ENCODE measurements at regions not wholly inside any gene's neighbourhood (a gene's known extent, or its start where the extent isn't known, plus 50 kb on each side); places are given as distances from the start of the nearest gene placed in this dataset.
A peak's percentile ranks its signal among the peaks of the same experiment; 100 is the strongest.

GRCh38 chr1:5492846-5493245 is 499.4 kb downstream of the NPHP4 start:
- H4K20me1 ChIP-seq (ENCODE audit: insufficient read depth, low read depth, low read length) = no peaks in the 10 kb centered on the region
- H3K36me3 ChIP-seq (ENCODE audit: insufficient read depth, low read length) = no peaks in the 10 kb centered on the region
- no peak overlapping the region for H3K27ac ChIP-seq (ENCODE audit: low read length)
- no peaks in the 10 kb centered on the region for H3K79me2 ChIP-seq (ENCODE audit: low read length)
- H3K4me2 ChIP-seq (ENCODE audit: low read depth, low read length, poor library complexity, severe bottlenecking) = no peak overlapping the region
- no peak overlapping the region for H2AFZ ChIP-seq (ENCODE audit: low read length)
- no peak overlapping the region for H3K9ac ChIP-seq (ENCODE audit: low read length)
- no peaks in the 10 kb centered on the region for H3K9me3 ChIP-seq (ENCODE audit: low read length)
- no peaks in the 10 kb centered on the region for H3K4me1 ChIP-seq (ENCODE audit: low read length)
- DNase-seq = no peak
- no peaks in the 10 kb centered on the region for H3K9me2 ChIP-seq (replicated peaks; ENCODE audit: insufficient read depth, low read length)
- H3K27me3 ChIP-seq (ENCODE audit: low read length) = no peaks in the 10 kb centered on the region
- H3K4me3 ChIP-seq (ENCODE audit: low read length) = no peak overlapping the region

GRCh38 chr1:5491207-5491904 is 500.9 kb downstream of the NPHP4 start:
- Histone ChIP-seq H3K4me1 (ENCODE audit: low read length) (no peaks in the 10 kb centered on the region), H3K36me3 (ENCODE audit: insufficient read depth, low read length) (no peaks in the 10 kb centered on the region), H3K27ac (ENCODE audit: low read length) (no peak overlapping the region), H3K27me3 (ENCODE audit: low read length) (no peaks in the 10 kb centered on the region), H3K4me2 (ENCODE audit: low read depth, low read length, poor library complexity, severe bottlenecking) (no peak overlapping the region), H3K79me2 (ENCODE audit: low read length) (no peaks in the 10 kb centered on the region), H2AFZ (ENCODE audit: low read length) (no peak overlapping the region), H4K20me1 (ENCODE audit: insufficient read depth, low read depth, low read length) (no peaks in the 10 kb centered on the region), H3K4me3 (ENCODE audit: low read length) (no peak overlapping the region), H3K9me2 (replicated peaks; ENCODE audit: insufficient read depth, low read length) (no peaks in the 10 kb centered on the region), H3K9me3 (ENCODE audit: low read length) (no peaks in the 10 kb centered on the region), H3K9ac (ENCODE audit: low read length) (no peak overlapping the region)
- DNase-seq = no peak

GRCh38 chr1:5490635-5491034 is 501.6 kb downstream of the NPHP4 start:
- no peak overlapping the region for H3K9ac ChIP-seq (ENCODE audit: low read length)
- no peak overlapping the region for H3K4me3 ChIP-seq (ENCODE audit: low read length)
- H3K79me2 ChIP-seq (ENCODE audit: low read length) = no peaks in the 10 kb centered on the region
- no peaks in the 10 kb centered on the region for H3K27me3 ChIP-seq (ENCODE audit: low read length)
- no peaks in the 10 kb centered on the region for H4K20me1 ChIP-seq (ENCODE audit: insufficient read depth, low read depth, low read length)
- H3K27ac ChIP-seq (ENCODE audit: low read length) = no peak overlapping the region
- H2AFZ ChIP-seq (ENCODE audit: low read length) = no peak overlapping the region
- H3K9me3 ChIP-seq (ENCODE audit: low read length) = no peaks in the 10 kb centered on the region
- H3K36me3 ChIP-seq (ENCODE audit: insufficient read depth, low read length) = no peaks in the 10 kb centered on the region
- no peak overlapping the region for H3K4me2 ChIP-seq (ENCODE audit: low read depth, low read length, poor library complexity, severe bottlenecking)
- DNase-seq = no peak
- H3K9me2 ChIP-seq (replicated peaks; ENCODE audit: insufficient read depth, low read length) = no peaks in the 10 kb centered on the region
- H3K4me1 ChIP-seq (ENCODE audit: low read length) = no peaks in the 10 kb centered on the region

- Histone ChIP-seq H3K9ac (ENCODE audit: low read length) (no peak overlapping the region), H3K79me2 (ENCODE audit: low read length) (no peaks in the 10 kb centered on the region), H3K36me3 (ENCODE audit: insufficient read depth, low read length) (no peaks in the 10 kb centered on the region), H3K27ac (ENCODE audit: low read length) (no peak overlapping the region), H3K4me3 (ENCODE audit: low read length) (no peak overlapping the region), H4K20me1 (ENCODE audit: insufficient read depth, low read depth, low read length) (no peaks in the 10 kb centered on the region), H3K9me2 (replicated peaks; ENCODE audit: insufficient read depth, low read length) (no peaks in the 10 kb centered on the region), H3K9me3 (ENCODE audit: low read length) (no peaks in the 10 kb centered on the region), H3K4me2 (ENCODE audit: low read depth, low read length, poor library complexity, severe bottlenecking) (no peak overlapping the region), H3K27me3 (ENCODE audit: low read length) (no peaks in the 10 kb centered on the region), H2AFZ (ENCODE audit: low read length) (no peak overlapping the region), H3K4me1 (ENCODE audit: low read length) (no peaks in the 10 kb centered on the region)
- no peak for DNase-seq
These were observed 503.8 kb downstream of the NPHP4 start for GRCh38 chr1:5488448-5488847.

- H3K79me2 ChIP-seq (ENCODE audit: low read length) = no peaks in the 10 kb centered on the region
- no peak for DNase-seq
- no peaks in the 10 kb centered on the region for H3K36me3 ChIP-seq (ENCODE audit: insufficient read depth, low read length)
These were observed 506.1 kb downstream of the NPHP4 start for GRCh38 chr1:5485968-5486696.

GRCh38 chr1:5485436-5485835 is 506.8 kb downstream of the NPHP4 start:
- no peaks in the 10 kb centered on the region for H3K9me2 ChIP-seq (replicated peaks; ENCODE audit: insufficient read depth, low read length)
- H3K27ac ChIP-seq (ENCODE audit: low read length) = no peak overlapping the region
- no peaks in the 10 kb centered on the region for H3K4me1 ChIP-seq (ENCODE audit: low read length)
- no peaks in the 10 kb centered on the region for H3K79me2 ChIP-seq (ENCODE audit: low read length)
- DNase-seq = no peak
- no peaks in the 10 kb centered on the region for H4K20me1 ChIP-seq (ENCODE audit: insufficient read depth, low read depth, low read length)
- H3K4me2 ChIP-seq (ENCODE audit: low read depth, low read length, poor library complexity, severe bottlenecking) = no peak overlapping the region
- no peak overlapping the region for H2AFZ ChIP-seq (ENCODE audit: low read length)
- no peak overlapping the region for H3K9ac ChIP-seq (ENCODE audit: low read length)
- no peak overlapping the region for H3K4me3 ChIP-seq (ENCODE audit: low read length)
- no peaks in the 10 kb centered on the region for H3K36me3 ChIP-seq (ENCODE audit: insufficient read depth, low read length)
- H3K27me3 ChIP-seq (ENCODE audit: low read length) = no peaks in the 10 kb centered on the region
- H3K9me3 ChIP-seq (ENCODE audit: low read length) = no peaks in the 10 kb centered on the region

More at GRCh38 chr1:5485968-5486696, 506.1 kb downstream of the NPHP4 start:
- Histone ChIP-seq H3K27me3 (ENCODE audit: low read length) (no peaks in the 10 kb centered on the region), H3K9me3 (ENCODE audit: low read length) (no peaks in the 10 kb centered on the region), H3K9me2 (replicated peaks; ENCODE audit: insufficient read depth, low read length) (no peaks in the 10 kb centered on the region), H3K9ac (ENCODE audit: low read length) (no peak overlapping the region), H3K4me1 (ENCODE audit: low read length) (no peaks in the 10 kb centered on the region), H3K27ac (ENCODE audit: low read length) (no peak overlapping the region), H3K4me3 (ENCODE audit: low read length) (no peak overlapping the region), H3K4me2 (ENCODE audit: low read depth, low read length, poor library complexity, severe bottlenecking) (no peak overlapping the region), H4K20me1 (ENCODE audit: insufficient read depth, low read depth, low read length) (no peaks in the 10 kb centered on the region), H2AFZ (ENCODE audit: low read length) (no peak overlapping the region)

GRCh38 chr1:5484451-5485165 is 507.6 kb downstream of the NPHP4 start:
- no peaks in the 10 kb centered on the region for H3K79me2 ChIP-seq (ENCODE audit: low read length)
- no peak overlapping the region for H3K4me3 ChIP-seq (ENCODE audit: low read length)
- no peaks in the 10 kb centered on the region for H3K4me1 ChIP-seq (ENCODE audit: low read length)
- no peak overlapping the region for H3K27ac ChIP-seq (ENCODE audit: low read length)
- H4K20me1 ChIP-seq (ENCODE audit: insufficient read depth, low read depth, low read length) = no peaks in the 10 kb centered on the region
- no peaks in the 10 kb centered on the region for H3K27me3 ChIP-seq (ENCODE audit: low read length)
- no peaks in the 10 kb centered on the region for H3K36me3 ChIP-seq (ENCODE audit: insufficient read depth, low read length)
- no peaks in the 10 kb centered on the region for H3K9me2 ChIP-seq (replicated peaks; ENCODE audit: insufficient read depth, low read length)
- H3K4me2 ChIP-seq (ENCODE audit: low read depth, low read length, poor library complexity, severe bottlenecking) = no peak overlapping the region
- DNase-seq = no peak
- no peaks in the 10 kb centered on the region for H3K9me3 ChIP-seq (ENCODE audit: low read length)
- H3K9ac ChIP-seq (ENCODE audit: low read length) = no peak overlapping the region
- no peak overlapping the region for H2AFZ ChIP-seq (ENCODE audit: low read length)

GRCh38 chr1:5481889-5482288 is 510.3 kb downstream of the NPHP4 start:
- H4K20me1 ChIP-seq (ENCODE audit: insufficient read depth, low read depth, low read length) = no peaks in the 10 kb centered on the region
- no peaks in the 10 kb centered on the region for H3K79me2 ChIP-seq (ENCODE audit: low read length)
- no peak overlapping the region for H3K4me3 ChIP-seq (ENCODE audit: low read length)
- no peaks in the 10 kb centered on the region for H3K9me3 ChIP-seq (ENCODE audit: low read length)
- no peaks in the 10 kb centered on the region for H3K9me2 ChIP-seq (replicated peaks; ENCODE audit: insufficient read depth, low read length)
- no peaks in the 10 kb centered on the region for H3K36me3 ChIP-seq (ENCODE audit: insufficient read depth, low read length)
- H3K27ac ChIP-seq (ENCODE audit: low read length) = no peak overlapping the region
- no peak overlapping the region for H3K9ac ChIP-seq (ENCODE audit: low read length)
- H3K4me1 ChIP-seq (ENCODE audit: low read length) = no peaks in the 10 kb centered on the region
- H3K27me3 ChIP-seq (ENCODE audit: low read length) = no peaks in the 10 kb centered on the region
- peak; percentile 55 for DNase-seq
- no peak overlapping the region for H3K4me2 ChIP-seq (ENCODE audit: low read depth, low read length, poor library complexity, severe bottlenecking)
- no peak overlapping the region for H2AFZ ChIP-seq (ENCODE audit: low read length)

Data from Karpas-422 (cell line).